PC-3 (cell line): ENCODE measurements at regions not wholly inside any gene's neighbourhood (a gene's known extent, or its start where the extent isn't known, plus 50 kb on each side); places are given as distances from the start of the nearest gene placed in this dataset.

Experiments used
- EZH2 ChIP-seq: fragments of 300-600 bp; sonication (generic); IDR thresholded peaks from one replicate; pipeline ENCODE4 v1.6.1; 2017; ENCODE audit warnings: antibody characterized with exemption, mild to moderate bottlenecking, low read length; ENCODE audit not compliant: unreplicated experiment
- TF ChIP-seq, protein P1 (sequence below): fragments of 300-600 bp; sonication (generic); conservative IDR thresholded peaks from 2 replicates; pipeline ENCODE4 v1.5.1; 2017; ENCODE audit warnings: antibody characterized with exemption, low read depth, mild to moderate bottlenecking, low read length

DNA sequence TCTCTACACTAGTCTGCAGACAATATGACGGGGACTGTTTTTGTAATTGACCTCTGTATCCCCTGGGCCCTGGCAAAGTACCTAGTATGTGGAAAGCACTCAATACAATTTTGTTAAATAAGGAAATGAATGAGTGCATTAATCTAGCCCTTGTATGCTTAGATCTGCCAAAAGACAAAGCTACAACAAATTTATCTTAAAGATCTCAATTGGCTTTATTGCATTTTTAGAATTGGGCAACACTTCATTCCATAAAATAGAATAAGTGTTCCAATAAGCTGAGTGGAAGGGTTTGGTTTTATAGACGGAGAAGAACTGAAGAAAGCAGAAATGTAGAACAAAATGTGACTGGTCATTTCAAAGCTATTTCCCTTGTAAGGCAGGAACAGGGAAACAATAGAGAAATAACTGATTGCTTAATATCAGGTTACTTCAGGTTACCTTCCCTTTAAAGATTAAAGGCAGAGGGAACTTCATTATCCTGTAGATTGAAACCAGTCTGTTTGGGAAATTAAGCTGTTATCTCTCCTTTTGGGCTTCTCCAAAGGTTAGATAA is 108.3 kb upstream of the MME start:
- TF ChIP-seq, protein P1, sequence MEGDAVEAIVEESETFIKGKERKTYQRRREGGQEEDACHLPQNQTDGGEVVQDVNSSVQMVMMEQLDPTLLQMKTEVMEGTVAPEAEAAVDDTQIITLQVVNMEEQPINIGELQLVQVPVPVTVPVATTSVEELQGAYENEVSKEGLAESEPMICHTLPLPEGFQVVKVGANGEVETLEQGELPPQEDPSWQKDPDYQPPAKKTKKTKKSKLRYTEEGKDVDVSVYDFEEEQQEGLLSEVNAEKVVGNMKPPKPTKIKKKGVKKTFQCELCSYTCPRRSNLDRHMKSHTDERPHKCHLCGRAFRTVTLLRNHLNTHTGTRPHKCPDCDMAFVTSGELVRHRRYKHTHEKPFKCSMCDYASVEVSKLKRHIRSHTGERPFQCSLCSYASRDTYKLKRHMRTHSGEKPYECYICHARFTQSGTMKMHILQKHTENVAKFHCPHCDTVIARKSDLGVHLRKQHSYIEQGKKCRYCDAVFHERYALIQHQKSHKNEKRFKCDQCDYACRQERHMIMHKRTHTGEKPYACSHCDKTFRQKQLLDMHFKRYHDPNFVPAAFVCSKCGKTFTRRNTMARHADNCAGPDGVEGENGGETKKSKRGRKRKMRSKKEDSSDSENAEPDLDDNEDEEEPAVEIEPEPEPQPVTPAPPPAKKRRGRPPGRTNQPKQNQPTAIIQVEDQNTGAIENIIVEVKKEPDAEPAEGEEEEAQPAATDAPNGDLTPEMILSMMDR: no peak
- TF ChIP-seq EZH2: no peak
